Lower lobe of right lung (tissue), 2 donors: ENCODE measurements at regions not wholly inside any gene's neighbourhood (a gene's known extent, or its start where the extent isn't known, plus 50 kb on each side); places are given as distances from the start of the nearest gene placed in this dataset.

Experiments used
- ATAC-seq, 2 donors: fragments of 200-7000 bp; cut with Tn5 transposase; one replicate each; pipeline ENCODE4 v1.9.1; 2020 to 2022; ENCODE audit warnings: mild to moderate bottlenecking in 2 of 2, moderate library complexity in 2 of 2
- DNase-seq: peaks from one replicate; pipeline ENCODE4 v3.0.0-alpha.2; 2020
- H3K27ac ChIP-seq: fragments of 200-600 bp; one replicate; pipeline ENCODE4 v1.8.0; 2022
- H3K27me3 ChIP-seq: fragments of 200-600 bp; one replicate; pipeline ENCODE4 v1.8.0; 2022; ENCODE audit warnings: low read depth
- H3K36me3 ChIP-seq: fragments of 200-600 bp; one replicate; pipeline ENCODE4 v1.8.0; 2022; ENCODE audit warnings: mild to moderate bottlenecking
- H3K4me1 ChIP-seq: fragments of 200-600 bp; one replicate; pipeline ENCODE4 v1.8.0; 2022
- H3K4me3 ChIP-seq: fragments of 200-600 bp; one replicate; pipeline ENCODE4 v1.8.0; 2022; ENCODE audit warnings: mild to moderate bottlenecking
- H3K9me3 ChIP-seq: fragments of 200-600 bp; one replicate; pipeline ENCODE4 v1.8.0; 2022
- intact Hi-C: fragments of 100-400 bp; cut with DNase I; formaldehyde crosslinking; loops from one replicate; pipeline ENCODE4 v1.11.0; 2022
- TF ChIP-seq, protein P1 (sequence below): fragments of 200-600 bp; IDR thresholded peaks from one replicate; pipeline ENCODE4 v1.8.0; 2022; ENCODE audit warnings: antibody characterized with exemption, mild to moderate bottlenecking
- donor health status: DM: no; HTN: yes; CAD: no; lungs with severe emphysema.

- ATAC-seq = no peak
- peaks cover 5% of the 10 kb centered on the region for H3K4me1 ChIP-seq
- H3K36me3 ChIP-seq = no peaks in the 10 kb centered on the region
- no peaks in the 10 kb centered on the region for H3K9me3 ChIP-seq
- H3K4me3 ChIP-seq = no peak overlapping the region
- no peak for DNase-seq
- no peak overlapping the region for H3K27ac ChIP-seq
- no peaks in the 10 kb centered on the region for H3K27me3 ChIP-seq
- intact Hi-C loops = no loop called here
- TF ChIP-seq, protein P1, sequence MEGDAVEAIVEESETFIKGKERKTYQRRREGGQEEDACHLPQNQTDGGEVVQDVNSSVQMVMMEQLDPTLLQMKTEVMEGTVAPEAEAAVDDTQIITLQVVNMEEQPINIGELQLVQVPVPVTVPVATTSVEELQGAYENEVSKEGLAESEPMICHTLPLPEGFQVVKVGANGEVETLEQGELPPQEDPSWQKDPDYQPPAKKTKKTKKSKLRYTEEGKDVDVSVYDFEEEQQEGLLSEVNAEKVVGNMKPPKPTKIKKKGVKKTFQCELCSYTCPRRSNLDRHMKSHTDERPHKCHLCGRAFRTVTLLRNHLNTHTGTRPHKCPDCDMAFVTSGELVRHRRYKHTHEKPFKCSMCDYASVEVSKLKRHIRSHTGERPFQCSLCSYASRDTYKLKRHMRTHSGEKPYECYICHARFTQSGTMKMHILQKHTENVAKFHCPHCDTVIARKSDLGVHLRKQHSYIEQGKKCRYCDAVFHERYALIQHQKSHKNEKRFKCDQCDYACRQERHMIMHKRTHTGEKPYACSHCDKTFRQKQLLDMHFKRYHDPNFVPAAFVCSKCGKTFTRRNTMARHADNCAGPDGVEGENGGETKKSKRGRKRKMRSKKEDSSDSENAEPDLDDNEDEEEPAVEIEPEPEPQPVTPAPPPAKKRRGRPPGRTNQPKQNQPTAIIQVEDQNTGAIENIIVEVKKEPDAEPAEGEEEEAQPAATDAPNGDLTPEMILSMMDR = no peak
Measured at GRCh38 chr10:78454123-78454645, 420.5 kb downstream of the RPS24 start.

DNA sequence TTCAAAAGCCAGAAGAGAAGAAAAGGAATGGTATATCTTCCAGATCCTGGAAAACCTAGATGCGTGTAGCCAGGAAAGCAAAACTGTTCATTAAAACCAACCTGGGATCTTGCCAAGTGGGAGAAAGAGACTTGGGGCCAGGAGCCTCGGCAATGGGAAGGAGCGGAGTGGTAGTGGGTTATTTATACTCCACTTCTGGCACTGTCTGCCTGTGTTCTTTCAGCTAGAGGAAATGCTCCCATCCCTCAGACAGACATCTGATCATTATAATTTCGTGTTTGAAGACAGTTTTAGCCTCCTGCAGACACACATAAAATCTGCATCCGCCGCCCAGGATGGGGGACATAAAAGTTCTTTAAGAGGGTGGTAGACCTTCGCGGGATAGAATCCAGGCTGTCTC is 421.6 kb downstream of the RPS24 start:
- DNase-seq (no peak), ATAC-seq (no peak)
- Histone ChIP-seq H3K27ac (no peak overlapping the region), H3K36me3 (no peaks in the 10 kb centered on the region), H3K27me3 (no peaks in the 10 kb centered on the region), H3K4me3 (no peak overlapping the region), H3K4me1 (peaks cover 5% of the 10 kb centered on the region), H3K9me3 (no peaks in the 10 kb centered on the region)
- TF ChIP-seq, protein P1 = no peak
- intact Hi-C loops = no loop called here

GRCh38 chr10:78455811-78456210 is 422.1 kb downstream of the RPS24 start:
- DNase-seq (no peak), ATAC-seq (no peak)
- Histone ChIP-seq H3K4me3 (no peak overlapping the region), H3K27ac (no peak overlapping the region), H3K4me1 (peaks cover 5% of the 10 kb centered on the region), H3K9me3 (no peaks in the 10 kb centered on the region), H3K36me3 (no peaks in the 10 kb centered on the region), H3K27me3 (no peaks in the 10 kb centered on the region)
- intact Hi-C loops = no loop called here
- TF ChIP-seq, protein P1 = no peak

DNA sequence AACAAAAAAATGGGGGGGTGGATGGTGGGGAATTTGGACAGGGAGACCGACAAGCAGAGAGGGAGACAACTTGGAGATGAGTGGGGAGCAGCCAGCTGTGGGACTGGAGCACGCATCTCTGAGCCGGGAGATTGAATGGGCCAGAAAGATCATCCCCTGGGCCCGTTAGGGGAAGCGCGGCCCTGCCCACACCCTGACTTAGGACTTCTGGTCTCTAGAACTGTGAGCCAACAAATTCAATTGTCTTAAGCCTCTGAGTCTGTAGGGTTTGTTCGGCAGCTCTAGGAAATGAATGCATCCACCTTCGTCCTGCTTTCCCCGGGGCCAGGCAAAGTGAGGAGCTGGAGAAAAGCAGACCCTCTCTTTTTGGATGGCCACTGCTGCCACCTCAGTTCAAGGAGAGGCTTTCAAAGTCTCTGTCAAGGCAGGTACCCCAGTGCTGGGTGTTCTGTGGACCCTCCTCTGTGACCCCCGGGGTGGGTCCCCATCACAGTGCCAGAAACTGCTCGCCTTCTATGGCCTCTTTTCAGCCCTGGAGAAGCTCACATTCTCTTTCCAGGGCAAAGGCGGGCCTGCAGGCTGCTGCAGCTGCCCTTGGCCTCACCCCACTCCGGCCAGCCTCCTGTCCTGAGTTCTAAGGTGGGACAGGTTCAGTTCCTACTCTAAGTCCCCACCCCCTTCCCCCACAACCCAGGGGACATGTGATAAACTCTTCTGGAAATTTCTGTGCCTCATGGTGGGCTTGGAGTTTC is 423.2 kb downstream of the RPS24 start:
- H3K4me3 ChIP-seq = no peak overlapping the region

DNA sequence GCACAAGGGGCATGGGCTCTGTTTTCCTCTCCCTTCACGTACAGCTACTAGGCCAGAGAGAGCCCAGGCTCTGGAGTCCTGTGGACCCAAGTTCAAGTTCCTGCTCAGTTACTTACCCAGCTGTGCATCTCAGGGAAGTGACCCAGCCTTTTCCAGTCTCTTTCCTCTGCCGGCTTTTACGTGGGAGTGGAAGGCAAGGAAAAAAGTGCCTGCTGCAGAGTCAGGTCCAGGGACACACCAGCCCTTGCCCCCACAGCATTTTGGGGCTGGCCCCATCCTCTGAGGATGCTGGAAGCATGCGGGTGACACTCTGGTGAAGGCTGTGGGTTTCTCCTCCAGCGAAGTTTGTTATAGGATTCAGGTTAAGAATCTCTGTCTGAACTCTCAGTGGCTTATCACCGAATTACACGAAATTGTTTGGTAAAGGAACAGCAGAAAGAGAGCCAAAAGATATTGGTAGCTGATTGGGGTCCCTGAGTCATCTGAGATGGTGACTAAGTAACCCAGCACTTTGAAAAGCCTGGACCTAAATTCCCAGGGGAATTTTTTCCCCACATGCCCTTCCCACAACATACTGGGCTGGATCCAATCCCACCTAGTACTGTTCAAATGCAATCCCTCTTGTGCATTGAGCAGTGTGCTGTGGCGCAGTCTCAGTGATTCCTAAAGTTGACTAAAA is 424.3 kb downstream of the RPS24 start:
- intact Hi-C loops = no loop called here
- Histone ChIP-seq H3K36me3 (no peaks in the 10 kb centered on the region), H3K27me3 (no peaks in the 10 kb centered on the region), H3K9me3 (no peaks in the 10 kb centered on the region), H3K27ac (no peak overlapping the region), H3K4me3 (no peak overlapping the region), H3K4me1 (peaks cover 5% of the 10 kb centered on the region)
- TF ChIP-seq, protein P1 = no peak
- no peak for DNase-seq
- ATAC-seq = no peak

More for the DNA sequence above, 423.2 kb downstream of the RPS24 start:
- ATAC-seq = no peak
- no peak for DNase-seq
- H3K27ac ChIP-seq = no peak overlapping the region
- peaks cover 5% of the 10 kb centered on the region for H3K4me1 ChIP-seq
- intact Hi-C loops = no loop called here
- H3K27me3 ChIP-seq = no peaks in the 10 kb centered on the region
- H3K36me3 ChIP-seq = no peaks in the 10 kb centered on the region
- TF ChIP-seq, protein P1 = no peak
- no peaks in the 10 kb centered on the region for H3K9me3 ChIP-seq
